Fibroblast of lung (primary cell): ENCODE measurements at regions not wholly inside any gene's neighbourhood (a gene's known extent, or its start where the extent isn't known, plus 50 kb on each side); places are given as distances from the start of the nearest gene placed in this dataset.

Source experiments
- DNase-seq, 2 donors: peaks; one replicate each; pipeline versions ENCODE4 v3.0.0 to v3.0.0-alpha.2; 2010; ENCODE audit warnings: low read depth in 2 of 2
- H2AFZ ChIP-seq: 2 replicates; pipeline ENCODE4 v1.5.1; 2012; ENCODE audit warnings: low read length, control low read depth, inconsistent platforms
- H3K27ac ChIP-seq: 2 replicates; pipeline ENCODE4 v1.5.1; 2011; ENCODE audit warnings: low read length, control low read depth; ENCODE audit not compliant: insufficient read depth
- H3K27me3 ChIP-seq: 2 replicates; pipeline ENCODE4 v1.5.1; 2011; ENCODE audit warnings: mild to moderate bottlenecking, low read length; ENCODE audit not compliant: control insufficient read depth, insufficient read depth
- H3K36me3 ChIP-seq: 2 replicates; pipeline ENCODE4 v1.5.1; 2011; ENCODE audit warnings: low read length; ENCODE audit not compliant: control insufficient read depth, insufficient read depth
- H3K4me1 ChIP-seq: 2 replicates; pipeline ENCODE4 v1.5.1; 2011; ENCODE audit warnings: low read length; ENCODE audit not compliant: control insufficient read depth, insufficient read depth; ENCODE audit errors: extremely low read depth
- H3K4me2 ChIP-seq: 2 replicates; pipeline ENCODE4 v1.5.1; 2011; ENCODE audit warnings: low read length, control low read depth; ENCODE audit not compliant: insufficient read depth; ENCODE audit errors: extremely low read depth
- H3K4me3 ChIP-seq, 4 experiments: fragments of 200-600 bp in 1 of 4; sonication (generic) in 1 of 4; replicated peaks in 1 of 4; 2 replicates each; pipeline ENCODE4 v1.5.1; 2011 to 2016; ENCODE audit warnings: low read length in 4 of 4, low read depth in 3 of 4, mild to moderate bottlenecking in 3 of 4, control low read depth in 2 of 4, inconsistent platforms in 1 of 4, mixed read lengths in 1 of 4; ENCODE audit not compliant: insufficient read depth in 1 of 4; ENCODE audit errors: control extremely low read depth in 1 of 4
- H3K79me2 ChIP-seq: 2 replicates; pipeline ENCODE4 v1.5.1; 2012; ENCODE audit warnings: mild to moderate bottlenecking, low read length, inconsistent platforms; ENCODE audit not compliant: control insufficient read depth, insufficient read depth
- H3K9ac ChIP-seq: 2 replicates; pipeline ENCODE4 v1.5.1; 2011; ENCODE audit warnings: mild to moderate bottlenecking, low read length, control low read depth; ENCODE audit not compliant: insufficient read depth
- H3K9me3 ChIP-seq: 2 replicates; pipeline ENCODE4 v1.5.1; 2012; ENCODE audit warnings: low read depth, low read length; ENCODE audit not compliant: control insufficient read depth, insufficient read depth
- H4K20me1 ChIP-seq: 2 replicates; pipeline ENCODE4 v1.5.1; 2011; ENCODE audit warnings: low read length; ENCODE audit not compliant: control insufficient read depth, insufficient read depth; ENCODE audit errors: extremely low read depth
- CTCF ChIP-seq, 2 donors: IDR thresholded peaks in 1 of 2; conservative IDR thresholded peaks in 1 of 2; 1 replicate in 1 of 2; 2 replicates in 1 of 2; pipeline ENCODE4 v1.5.1; 2011 to 2012; ENCODE audit warnings: low read length in 2 of 2, control low read depth in 1 of 2, inconsistent platforms in 1 of 2, low read depth in 1 of 2, mild to moderate bottlenecking in 1 of 2
- EZH2 ChIP-seq: IDR thresholded peaks from 2 replicates; pipeline ENCODE4 v1.5.1; 2012; ENCODE audit warnings: low read length, control low read depth, mild to moderate bottlenecking; ENCODE audit errors: missing control alignments

DNA sequence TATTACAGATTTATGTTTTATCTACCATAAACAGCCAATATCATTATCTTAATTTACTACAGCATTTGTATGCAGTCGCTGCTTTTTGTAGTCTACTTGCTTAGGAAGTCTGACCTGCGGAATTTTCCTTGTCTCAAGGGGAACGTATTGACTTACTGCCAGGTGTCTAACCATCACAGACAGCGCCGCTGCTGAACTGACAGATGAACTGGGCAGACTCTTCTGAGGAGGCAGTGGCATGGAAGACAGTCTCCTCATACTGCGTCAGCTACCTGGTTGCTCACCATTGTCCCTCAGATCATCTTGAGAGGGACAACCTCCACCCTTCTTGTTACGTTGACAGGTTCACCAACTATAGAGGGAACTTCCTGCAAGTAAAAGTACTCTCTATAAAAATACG, 574.3 kb upstream of the ZNF462 start:
- DNase-seq, result no peak
- Histone ChIP-seq H3K4me1 (no peaks in the 10 kb centered on the region), H3K36me3 (no peaks in the 10 kb centered on the region), H3K9ac (no peak overlapping the region), H3K9me3 (no peaks in the 10 kb centered on the region), H3K4me2 (no peak overlapping the region), H3K27ac (no peak overlapping the region), H3K4me3 (no peak overlapping the region), H2AFZ (no peak overlapping the region), H4K20me1 (no peaks in the 10 kb centered on the region), H3K27me3 (no peaks in the 10 kb centered on the region), H3K79me2 (no peaks in the 10 kb centered on the region)
- TF ChIP-seq CTCF (conservative IDR thresholded peaks at IDR 0.05 in 1 of 2, IDR thresholded peaks at IDR 0.05 in 1 of 2; ENCODE audit: low read depth in 1 of 2, low read length in 2 of 2) (no peak), EZH2 (no peak)

DNA sequence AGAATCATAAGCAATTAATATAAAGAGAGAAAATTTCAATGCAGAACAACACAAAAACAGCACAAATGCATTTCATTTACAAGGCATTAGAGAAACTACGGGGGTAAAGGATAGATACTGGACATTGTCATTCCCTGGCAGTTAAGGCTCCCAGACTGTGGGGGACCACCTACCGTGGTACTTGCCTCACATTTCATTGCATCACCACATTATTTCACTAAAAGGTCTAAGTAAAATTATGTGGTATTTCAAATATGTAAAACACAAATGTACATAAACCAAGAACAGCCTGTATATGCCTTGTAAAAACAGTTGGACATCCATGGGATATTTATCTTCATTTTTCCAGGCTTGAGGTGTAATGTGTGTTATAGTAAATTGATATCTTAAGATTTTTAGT, 571.2 kb upstream of the ZNF462 start:
- H3K79me2 ChIP-seq, result no peaks in the 10 kb centered on the region
- H3K36me3 ChIP-seq, result no peaks in the 10 kb centered on the region
- DNase-seq, result no peak
- no peaks in the 10 kb centered on the region for H4K20me1 ChIP-seq
- H3K9ac ChIP-seq, result no peak overlapping the region
- H3K27me3 ChIP-seq, result no peaks in the 10 kb centered on the region
- no peak overlapping the region for H2AFZ ChIP-seq
- H3K4me3 ChIP-seq, result no peak overlapping the region
- H3K4me1 ChIP-seq, result no peaks in the 10 kb centered on the region
- H3K4me2 ChIP-seq, result no peak overlapping the region
- no peak for TF ChIP-seq EZH2
- TF ChIP-seq CTCF (conservative IDR thresholded peaks at IDR 0.05 in 1 of 2, IDR thresholded peaks at IDR 0.05 in 1 of 2; ENCODE audit: low read depth in 1 of 2, low read length in 2 of 2), result no peak
- no peaks in the 10 kb centered on the region for H3K9me3 ChIP-seq
- H3K27ac ChIP-seq, result no peak overlapping the region

DNA sequence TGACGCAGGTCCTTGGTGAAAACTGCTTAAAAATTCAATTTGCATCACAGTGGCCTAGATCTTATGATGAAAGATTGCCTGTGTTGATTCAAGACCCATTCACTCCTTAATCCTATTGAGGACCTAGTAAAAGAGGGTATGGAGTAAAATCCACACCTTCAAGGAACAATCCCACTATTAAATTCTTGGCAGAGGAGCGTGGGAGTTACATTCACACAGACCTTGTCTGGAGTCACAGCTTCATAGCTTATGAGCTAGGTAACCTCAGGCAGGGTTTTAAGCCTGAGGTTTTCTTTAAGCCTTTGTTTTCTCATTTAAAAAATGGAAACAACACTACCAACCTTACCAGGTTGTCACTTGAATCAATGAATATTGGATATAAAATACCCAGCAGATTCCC, 566.5 kb upstream of the ZNF462 start:
- Histone ChIP-seq H3K4me1 (no peaks in the 10 kb centered on the region), H3K36me3 (no peaks in the 10 kb centered on the region), H3K27ac (no peak overlapping the region), H3K79me2 (no peaks in the 10 kb centered on the region), H3K4me2 (no peak overlapping the region), H3K9ac (no peak overlapping the region), H3K9me3 (no peaks in the 10 kb centered on the region), H3K27me3 (no peaks in the 10 kb centered on the region), H3K4me3 (no peak overlapping the region), H4K20me1 (no peaks in the 10 kb centered on the region), H2AFZ (no peak overlapping the region)
- TF ChIP-seq EZH2 (no peak), CTCF (conservative IDR thresholded peaks at IDR 0.05 in 1 of 2, IDR thresholded peaks at IDR 0.05 in 1 of 2; ENCODE audit: low read depth in 1 of 2, low read length in 2 of 2) (no peak)
- DNase-seq, result no peak
